Muscle of arm (tissue), 1 donor: ENCODE measurements at regions not wholly inside any gene's neighbourhood (a gene's known extent, or its start where the extent isn't known, plus 50 kb on each side); places are given as distances from the start of the nearest gene placed in this dataset.
"Not testable (repeated sequence)": the region's sequence is repeated elsewhere in the genome, so short reads cannot be mapped to it uniquely, and the experiment has no call there.

Experiments
- DNase-seq: peaks from one replicate; pipeline ENCODE4 v3.0.0-alpha.2; 2013

- no peak for DNase-seq
Measured at GRCh38 chr19:28326746-28327145, 886.2 kb downstream of the UQCRFS1 start.

GRCh38 chr19:28324275-28325060, 888.5 kb downstream of the UQCRFS1 start:
- no peak for DNase-seq

GRCh38 chr19:28322945-28323344, 890.0 kb downstream of the UQCRFS1 start:
- DNase-seq = no peak

- DNase-seq = no peak
Measured at GRCh38 chr19:28322491-28322890, 890.5 kb downstream of the UQCRFS1 start.

GRCh38 chr19:28319918-28320317, 893.0 kb downstream of the UQCRFS1 start:
- DNase-seq = no peak

- DNase-seq = no peak
Measured at GRCh38 chr19:28319227-28319626, 893.7 kb downstream of the UQCRFS1 start.

- no peak for DNase-seq
Measured at GRCh38 chr19:28318469-28319179, 894.3 kb downstream of the UQCRFS1 start.

- no peak for DNase-seq
Measured at GRCh38 chr19:28316464-28316863, 896.5 kb downstream of the UQCRFS1 start.

GRCh38 chr19:28314756-28315155, 898.2 kb downstream of the UQCRFS1 start:
- DNase-seq = no peak

- no peak for DNase-seq
Measured at GRCh38 chr19:28314287-28314686, 898.7 kb downstream of the UQCRFS1 start.

- DNase-seq = no peak
Measured at GRCh38 chr19:28313633-28314032, 899.3 kb downstream of the UQCRFS1 start.

- no peak for DNase-seq
Measured at GRCh38 chr19:28312269-28312668, 900.7 kb downstream of the UQCRFS1 start.

GRCh38 chr19:28310829-28311228, 902.1 kb downstream of the UQCRFS1 start:
- DNase-seq = not testable (repeated sequence)

- DNase-seq = no peak
Measured at GRCh38 chr19:28309070-28309469, 903.9 kb downstream of the UQCRFS1 start.

- DNase-seq = no peak
Measured at GRCh38 chr19:28307963-28308362, 905.0 kb downstream of the UQCRFS1 start.

GRCh38 chr19:28307487-28307886, 905.5 kb downstream of the UQCRFS1 start:
- no peak for DNase-seq

- no peak for DNase-seq
Measured at GRCh38 chr19:28305513-28305912, 907.4 kb downstream of the UQCRFS1 start.

GRCh38 chr19:28303502-28303901, 909.4 kb downstream of the UQCRFS1 start:
- DNase-seq = no peak

GRCh38 chr19:28301961-28302360, 911.0 kb downstream of the UQCRFS1 start:
- DNase-seq = no peak

GRCh38 chr19:28301463-28301862, 911.5 kb downstream of the UQCRFS1 start:
- no peak for DNase-seq

- no peak for DNase-seq
Measured at GRCh38 chr19:28299649-28300048, 913.3 kb downstream of the UQCRFS1 start.

- no peak for DNase-seq
Measured at GRCh38 chr19:28297586-28298157, 915.3 kb downstream of the UQCRFS1 start.

GRCh38 chr19:28297036-28297435, 915.9 kb downstream of the UQCRFS1 start:
- no peak for DNase-seq
